AG10803 (cell line): ENCODE measurements at regions not wholly inside any gene's neighbourhood (a gene's known extent, or its start where the extent isn't known, plus 50 kb on each side); places are given as distances from the start of the nearest gene placed in this dataset.
"Not testable (repeated sequence)": the region's sequence is repeated elsewhere in the genome, so short reads cannot be mapped to it uniquely, and the experiment has no call there.

ENCODE experiments used
- DNase-seq: peaks from one replicate; pipeline ENCODE4 v3.0.0; 2010; ENCODE audit warnings: low read depth
- H3K4me3 ChIP-seq: 2 replicates; pipeline ENCODE4 v1.5.1; 2011; ENCODE audit warnings: mild to moderate bottlenecking, low read length, control low read depth
- TF ChIP-seq, protein P1 (sequence below): conservative IDR thresholded peaks from 2 replicates; pipeline ENCODE4 v1.5.1; 2011; ENCODE audit warnings: mild to moderate bottlenecking, low read length, control low read depth, inconsistent platforms

DNA sequence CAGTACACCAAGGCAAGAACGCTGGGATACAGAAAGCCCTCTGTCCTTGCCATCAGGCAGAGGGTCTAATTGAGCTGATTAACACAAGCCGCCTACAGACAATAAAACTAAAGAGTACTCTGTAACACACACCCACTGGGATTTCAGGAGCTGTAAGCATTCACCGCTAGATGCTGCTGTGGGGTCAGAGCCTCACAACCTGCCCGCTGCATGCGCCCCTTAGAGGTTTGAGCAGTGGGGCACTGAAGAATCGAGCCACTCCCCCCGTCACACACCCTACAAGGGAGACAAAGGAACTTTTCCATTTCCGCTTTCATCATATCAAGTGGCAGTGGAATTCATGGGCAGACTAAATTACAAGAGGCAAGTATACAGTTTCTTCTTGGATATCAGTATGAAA lies 1080.6 kb downstream of the PCDH17 start:
- DNase-seq, result no peak
- TF ChIP-seq, protein P1, sequence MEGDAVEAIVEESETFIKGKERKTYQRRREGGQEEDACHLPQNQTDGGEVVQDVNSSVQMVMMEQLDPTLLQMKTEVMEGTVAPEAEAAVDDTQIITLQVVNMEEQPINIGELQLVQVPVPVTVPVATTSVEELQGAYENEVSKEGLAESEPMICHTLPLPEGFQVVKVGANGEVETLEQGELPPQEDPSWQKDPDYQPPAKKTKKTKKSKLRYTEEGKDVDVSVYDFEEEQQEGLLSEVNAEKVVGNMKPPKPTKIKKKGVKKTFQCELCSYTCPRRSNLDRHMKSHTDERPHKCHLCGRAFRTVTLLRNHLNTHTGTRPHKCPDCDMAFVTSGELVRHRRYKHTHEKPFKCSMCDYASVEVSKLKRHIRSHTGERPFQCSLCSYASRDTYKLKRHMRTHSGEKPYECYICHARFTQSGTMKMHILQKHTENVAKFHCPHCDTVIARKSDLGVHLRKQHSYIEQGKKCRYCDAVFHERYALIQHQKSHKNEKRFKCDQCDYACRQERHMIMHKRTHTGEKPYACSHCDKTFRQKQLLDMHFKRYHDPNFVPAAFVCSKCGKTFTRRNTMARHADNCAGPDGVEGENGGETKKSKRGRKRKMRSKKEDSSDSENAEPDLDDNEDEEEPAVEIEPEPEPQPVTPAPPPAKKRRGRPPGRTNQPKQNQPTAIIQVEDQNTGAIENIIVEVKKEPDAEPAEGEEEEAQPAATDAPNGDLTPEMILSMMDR, result no peak
- H3K4me3 ChIP-seq, result no peak overlapping the region

DNA sequence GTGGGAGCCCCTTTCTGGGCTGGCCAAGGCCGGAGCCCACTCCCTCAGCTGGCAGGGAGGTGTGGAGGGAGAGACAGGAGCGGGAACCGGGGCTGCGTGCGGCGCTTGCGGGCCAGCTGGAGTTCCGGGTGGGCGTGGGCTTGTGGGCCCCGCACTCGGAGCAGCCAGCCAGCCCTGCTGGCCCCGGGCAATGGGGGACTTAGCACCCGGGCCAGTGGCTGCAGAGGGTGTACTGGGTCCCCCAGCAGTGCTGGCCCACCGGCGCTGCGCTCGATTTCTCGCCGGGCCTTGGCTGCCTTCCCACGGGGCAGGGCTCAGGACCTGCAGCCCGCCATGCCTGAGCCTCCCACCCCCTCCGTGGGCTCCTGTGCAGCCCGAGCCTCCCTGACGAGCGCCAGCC lies 1082.5 kb downstream of the PCDH17 start:
- not testable (repeated sequence) for H3K4me3 ChIP-seq, DNase-seq

DNA sequence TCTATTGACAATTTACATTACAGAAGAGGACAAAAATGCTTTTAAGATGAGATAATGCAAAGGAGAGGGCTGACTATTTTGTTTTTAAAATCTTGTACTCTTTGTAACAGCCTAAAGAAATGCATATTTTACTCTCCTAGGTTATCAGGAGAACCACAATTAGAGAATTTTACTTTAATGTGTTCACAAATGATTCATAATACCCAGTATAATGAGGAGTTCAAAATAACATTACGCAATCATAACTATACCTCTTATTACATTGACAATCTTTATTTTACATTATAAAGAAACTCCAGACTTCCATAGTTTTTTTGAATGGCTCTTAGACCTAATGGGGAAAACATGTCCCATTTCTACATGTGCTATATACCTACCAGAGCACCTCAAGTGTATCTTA lies 1089.7 kb downstream of the PCDH17 start:
- DNase-seq, result no peak
- no peak overlapping the region for H3K4me3 ChIP-seq
- TF ChIP-seq, protein P1, result no peak

DNA sequence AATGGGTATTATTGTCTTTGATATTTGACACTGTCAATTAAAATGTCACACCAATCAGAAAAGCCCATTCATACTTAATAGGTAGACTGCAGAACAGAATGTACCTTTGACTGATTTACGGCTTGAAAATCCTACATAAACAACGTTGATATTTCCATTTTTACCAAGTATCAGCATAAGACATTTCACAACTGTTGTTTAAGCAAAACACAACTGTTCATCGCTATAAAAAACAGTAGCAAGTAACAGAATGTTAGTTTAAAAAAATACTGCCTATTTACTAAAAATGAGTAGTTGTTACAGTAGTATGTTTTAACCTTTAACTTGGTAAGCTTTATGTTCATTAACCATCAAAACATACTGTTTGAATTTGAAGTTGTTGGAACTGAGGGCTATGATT lies 1096.6 kb downstream of the PCDH17 start:
- no peak for DNase-seq
- TF ChIP-seq, protein P1, result no peak
- H3K4me3 ChIP-seq, result no peak overlapping the region

DNA sequence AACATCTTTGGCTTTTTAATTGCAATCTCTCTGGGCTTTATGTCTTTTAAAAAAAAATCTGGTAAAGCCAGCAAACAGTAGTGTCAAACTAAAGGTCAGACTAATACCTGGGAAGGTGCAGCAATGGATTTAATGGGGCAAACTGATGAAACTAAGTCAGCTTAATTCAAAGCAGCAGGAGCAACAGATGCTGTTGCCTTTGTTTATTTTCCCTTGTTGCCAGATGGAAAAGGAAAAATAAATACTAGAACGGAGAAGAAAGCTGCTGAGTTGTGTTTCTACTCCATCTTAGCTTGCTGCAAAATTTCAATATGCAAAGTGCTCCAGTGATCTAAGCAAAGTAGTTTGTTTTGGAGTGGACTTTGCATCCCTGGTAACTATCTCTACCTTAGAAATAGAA lies 1097.8 kb downstream of the PCDH17 start:
- DNase-seq, result no peak
- TF ChIP-seq, protein P1, result no peak
- H3K4me3 ChIP-seq, result no peak overlapping the region

DNA sequence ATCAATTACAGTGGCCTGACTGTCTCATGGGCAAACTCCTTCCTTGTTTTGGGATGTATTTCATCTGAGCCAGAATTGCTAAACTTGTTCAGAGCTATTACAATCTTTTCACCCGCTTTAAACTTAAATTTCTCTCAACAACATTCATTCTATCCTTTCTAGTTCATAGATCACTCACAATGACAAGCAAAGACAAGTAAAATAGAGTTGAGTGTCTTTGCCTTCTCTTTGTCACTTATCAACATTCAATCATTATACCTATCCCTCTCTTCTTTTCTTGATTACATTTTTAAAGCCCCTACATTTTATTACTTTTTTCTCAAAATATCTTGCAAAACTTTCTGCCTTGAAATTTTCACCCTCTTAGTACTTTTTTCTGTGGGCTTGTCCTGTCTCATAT lies 1113.1 kb downstream of the PCDH17 start:
- no peak for DNase-seq
- TF ChIP-seq, protein P1, result no peak
- H3K4me3 ChIP-seq, result no peak overlapping the region

DNA sequence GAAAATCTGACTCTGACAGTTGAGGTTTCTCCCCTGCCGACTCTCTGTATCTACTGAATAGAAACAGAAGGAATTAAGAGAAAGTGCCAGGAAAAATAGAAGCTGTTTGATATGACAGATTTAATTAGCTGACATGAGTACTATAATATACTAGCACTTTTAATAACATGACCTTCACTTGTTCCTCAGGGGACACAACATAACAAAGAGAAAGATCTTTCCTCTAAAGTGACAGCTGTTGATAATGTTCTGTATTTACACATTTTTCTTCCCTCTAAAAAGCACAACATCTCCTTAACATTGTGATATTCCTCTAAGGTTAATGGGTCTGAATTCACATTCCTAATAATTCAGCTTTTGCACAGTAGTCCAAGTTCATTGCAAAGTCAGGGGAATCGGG lies 1136.0 kb downstream of the PCDH17 start:
- no peak for DNase-seq
- no peak overlapping the region for H3K4me3 ChIP-seq
- TF ChIP-seq, protein P1, result no peak

DNA sequence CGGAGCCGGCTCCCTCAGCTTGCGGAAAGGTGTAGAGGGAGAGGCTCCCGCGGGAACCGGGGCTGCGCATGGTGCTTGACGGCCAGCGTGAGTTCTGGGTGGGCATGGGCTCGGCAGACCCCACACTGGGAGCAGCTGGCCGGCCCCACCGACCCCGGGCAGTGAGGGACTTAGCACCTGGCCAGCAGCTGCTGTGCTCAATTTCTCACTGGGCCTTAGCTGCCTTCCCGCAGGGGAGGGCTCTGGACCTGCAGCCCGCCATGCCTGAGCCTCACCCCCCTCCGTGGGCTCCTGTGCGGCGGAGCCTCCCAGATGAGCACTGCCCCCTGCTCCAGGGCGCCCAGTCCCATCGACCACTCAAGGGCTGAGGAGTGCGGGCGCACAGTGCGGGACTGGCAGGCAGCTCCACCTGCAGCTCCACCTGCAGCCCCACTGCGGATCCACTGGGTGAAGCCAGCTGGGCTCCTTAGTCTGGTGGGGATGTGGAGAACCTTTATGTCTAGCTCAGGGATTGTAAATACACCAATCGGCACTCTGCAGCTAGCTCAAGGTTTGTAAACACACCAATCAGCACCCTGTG lies 1141.8 kb downstream of the PCDH17 start:
- DNase-seq, result no peak
- TF ChIP-seq, protein P1, result no peak
- H3K4me3 ChIP-seq, result no peak overlapping the region
